ENCODE measurements at regions not wholly inside any gene's neighbourhood (a gene's known extent, or its start where the extent isn't known, plus 50 kb on each side); places are given as distances from the start of the nearest gene placed in this dataset.

DNA sequence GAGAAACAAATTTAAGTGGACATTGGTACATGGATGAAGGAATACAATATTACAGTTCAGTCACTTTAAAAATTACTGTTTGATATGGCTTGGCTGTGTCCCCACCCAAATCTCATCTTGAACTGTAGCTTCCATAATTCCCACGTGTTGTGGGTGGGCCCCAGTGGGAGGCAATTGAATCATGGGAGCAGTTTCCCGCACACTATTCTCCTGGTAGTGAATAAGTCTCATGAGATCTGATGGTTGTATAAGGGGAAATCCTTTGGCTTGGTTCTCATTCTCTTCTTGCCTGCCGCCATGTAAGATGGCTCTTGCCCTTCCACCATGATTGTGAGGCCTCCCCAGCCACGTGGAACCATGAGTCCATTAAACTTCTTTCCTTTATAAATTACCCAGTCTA is 804.2 kb upstream of the FRG1 start (continued):
- no peak for TF ChIP-seq ZNF280C (tag by site-specific recombination; IDR thresholded peaks at IDR 0.05)
- no peak for TF ChIP-seq GLIS2 (tag by site-specific recombination; IDR thresholded peaks at IDR 0.05)
- no peak for TF ChIP-seq ZNF341 (tag by site-specific recombination; IDR thresholded peaks at IDR 0.05; ENCODE audit: low read depth)
- TF ChIP-seq ZNF76 (tag by site-specific recombination; IDR thresholded peaks at IDR 0.05; ENCODE audit: borderline replicate concordance, low read depth) = no peak
- TF ChIP-seq YY2 (tag by site-specific recombination; IDR thresholded peaks at IDR 0.05) = no peak

DNA sequence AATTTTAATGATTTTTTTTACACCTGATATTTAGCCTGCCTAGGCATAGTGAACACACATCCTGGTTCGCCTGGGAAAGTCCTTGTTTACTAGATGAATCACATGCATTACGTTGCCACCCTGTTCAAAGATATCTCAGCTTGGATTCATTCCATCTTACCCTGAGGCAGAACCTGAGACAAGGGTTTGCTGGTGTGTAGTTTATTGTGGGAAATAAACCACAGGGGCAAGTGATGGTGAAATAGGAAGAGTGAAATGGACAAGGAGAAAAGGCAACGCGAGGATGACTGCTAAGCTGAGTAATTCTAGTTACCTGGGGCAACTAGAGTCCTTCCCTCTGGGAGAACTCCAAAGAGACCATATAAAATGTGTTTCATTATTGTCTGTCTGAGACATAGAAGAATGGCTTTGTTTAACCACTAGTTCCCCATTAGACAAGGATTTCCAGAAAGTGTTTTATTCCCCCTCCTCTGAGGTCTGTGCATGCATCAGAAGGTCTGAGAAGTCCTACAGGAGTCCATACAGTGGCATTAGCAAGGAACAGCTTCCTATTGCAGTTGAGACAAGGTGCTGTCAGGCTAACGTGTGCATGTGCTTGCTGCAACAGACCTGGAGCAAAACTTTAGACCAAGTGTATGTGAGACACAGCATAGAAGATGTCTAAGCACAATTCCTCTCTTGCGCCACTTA is 797.3 kb upstream of the FRG1 start:
- POLR2A ChIA-PET = no interaction called here
- CTCF ChIA-PET = no interaction called here
- no peak overlapping the region for H3K27ac ChIP-seq (ENCODE audit: extremely low read depth, low read depth, low read length)
- no peak overlapping the region for H3K4me3 ChIP-seq (ENCODE audit: low read depth, low read length)
- H3K36me3 ChIP-seq (ENCODE audit: control insufficient read depth in 2 of 2, insufficient read depth in 1 of 2, low read length in 2 of 2) = no peaks in the 10 kb centered on the region
- no peaks in the 10 kb centered on the region for H3K4me1 ChIP-seq (ENCODE audit: control insufficient read depth, insufficient read depth, low read length)
- TF ChIP-seq ZNF843 (tag by site-specific recombination; IDR thresholded peaks at IDR 0.05) = no peak
- no peak for TF ChIP-seq ZNF239 (tag by site-specific recombination; IDR thresholded peaks at IDR 0.05)
- TF ChIP-seq ZNF341 (tag by site-specific recombination; IDR thresholded peaks at IDR 0.05; ENCODE audit: low read depth) = no peak
- TF ChIP-seq ZNF510 (tag by site-specific recombination; IDR thresholded peaks at IDR 0.05; ENCODE audit: insufficient replicate concordance) = no peak
- TF ChIP-seq KLF10 (tag by site-specific recombination; IDR thresholded peaks at IDR 0.05) = no peak
- no peak for TF ChIP-seq ZNF174 (tag by site-specific recombination; IDR thresholded peaks at IDR 0.05)
- TF ChIP-seq ZSCAN5A (tag by site-specific recombination; IDR thresholded peaks at IDR 0.05) = no peak
- TF ChIP-seq, protein P1, sequence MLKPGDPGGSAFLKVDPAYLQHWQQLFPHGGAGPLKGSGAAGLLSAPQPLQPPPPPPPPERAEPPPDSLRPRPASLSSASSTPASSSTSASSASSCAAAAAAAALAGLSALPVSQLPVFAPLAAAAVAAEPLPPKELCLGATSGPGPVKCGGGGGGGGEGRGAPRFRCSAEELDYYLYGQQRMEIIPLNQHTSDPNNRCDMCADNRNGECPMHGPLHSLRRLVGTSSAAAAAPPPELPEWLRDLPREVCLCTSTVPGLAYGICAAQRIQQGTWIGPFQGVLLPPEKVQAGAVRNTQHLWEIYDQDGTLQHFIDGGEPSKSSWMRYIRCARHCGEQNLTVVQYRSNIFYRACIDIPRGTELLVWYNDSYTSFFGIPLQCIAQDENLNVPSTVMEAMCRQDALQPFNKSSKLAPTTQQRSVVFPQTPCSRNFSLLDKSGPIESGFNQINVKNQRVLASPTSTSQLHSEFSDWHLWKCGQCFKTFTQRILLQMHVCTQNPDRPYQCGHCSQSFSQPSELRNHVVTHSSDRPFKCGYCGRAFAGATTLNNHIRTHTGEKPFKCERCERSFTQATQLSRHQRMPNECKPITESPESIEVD (tag by site-specific recombination; IDR thresholded peaks at IDR 0.05) = no peak
- TF ChIP-seq ATF2 (tag by site-specific recombination; IDR thresholded peaks at IDR 0.05; ENCODE audit: low read depth) = no peak
- no peak for TF ChIP-seq ZFP41 (tag by site-specific recombination; IDR thresholded peaks at IDR 0.05; ENCODE audit: borderline replicate concordance)
- TF ChIP-seq ZNF544 (tag by site-specific recombination; IDR thresholded peaks at IDR 0.05) = no peak
- no peaks in the 10 kb centered on the region for H3K9me3 ChIP-seq (ENCODE audit: control insufficient read depth, insufficient read depth, low read depth, low read length)
